Astrocyte (in vitro differentiated cells and primary cell): ENCODE measurements at regions not wholly inside any gene's neighbourhood (a gene's known extent, or its start where the extent isn't known, plus 50 kb on each side); places are given as distances from the start of the nearest gene placed in this dataset.

ENCODE experiments used
- DNase-seq: peaks from one replicate; pipeline ENCODE4 v3.0.0-alpha.2; 2010; ENCODE audit warnings: low read depth
- FAIRE-seq: peaks from 2 replicates; lab custom pipeline; 2011; peaks lifted over from hg19 to GRCh38; lab: Jason Lieb, UNC
- H2AFZ ChIP-seq: 2 replicates; pipeline ENCODE4 v1.6.0; 2012; ENCODE audit warnings: low read depth, low read length, inconsistent platforms
- H3K27ac ChIP-seq: 2 replicates; pipeline ENCODE4 v1.5.1; 2011; ENCODE audit warnings: low read depth, low read length, inconsistent platforms
- H3K27me3 ChIP-seq: 2 replicates; pipeline ENCODE4 v1.6.0; 2011; ENCODE audit warnings: low read length, inconsistent platforms; ENCODE audit not compliant: insufficient read depth
- H3K36me3 ChIP-seq: 2 replicates; pipeline ENCODE4 v1.5.1; 2011; ENCODE audit warnings: low read length, inconsistent platforms; ENCODE audit not compliant: insufficient read depth
- H3K4me1 ChIP-seq: 2 replicates; pipeline ENCODE4 v1.5.1; 2011; ENCODE audit warnings: low read length, inconsistent platforms; ENCODE audit not compliant: insufficient read depth
- H3K4me2 ChIP-seq: 2 replicates; pipeline ENCODE4 v1.6.0; 2012; ENCODE audit warnings: low read length, inconsistent platforms
- H3K4me3 ChIP-seq: 2 replicates; pipeline ENCODE4 v1.5.1; 2011; ENCODE audit warnings: low read depth, mild to moderate bottlenecking, low read length, inconsistent platforms; ENCODE audit not compliant: insufficient read depth
- H3K79me2 ChIP-seq: 2 replicates; pipeline ENCODE4 v1.6.0; 2012; ENCODE audit warnings: mild to moderate bottlenecking, low read length, inconsistent platforms; ENCODE audit not compliant: insufficient read depth
- H3K9ac ChIP-seq: 2 replicates; pipeline ENCODE4 v1.6.0; 2012; ENCODE audit warnings: mild to moderate bottlenecking, low read length, inconsistent platforms
- H3K9me3 ChIP-seq: 2 replicates; pipeline ENCODE4 v1.5.1; 2012; ENCODE audit warnings: low read depth, mild to moderate bottlenecking, low read length, inconsistent platforms; ENCODE audit not compliant: insufficient read depth
- H4K20me1 ChIP-seq: 2 replicates; pipeline ENCODE4 v1.6.0; 2012; ENCODE audit warnings: low read length, inconsistent platforms; ENCODE audit not compliant: insufficient read depth
- H3K27ac Mint-ChIP-seq: one replicate; pipeline ENCODE4 v1.8.0; 2021; ENCODE audit warnings: mild to moderate bottlenecking, mixed read lengths; ENCODE audit not compliant: unreplicated experiment
- H3K27me3 Mint-ChIP-seq: one replicate; pipeline ENCODE4 v1.8.0; 2021; ENCODE audit warnings: low read depth, mixed read lengths; ENCODE audit not compliant: unreplicated experiment
- H3K36me3 Mint-ChIP-seq: one replicate; pipeline ENCODE4 v1.8.0; 2021; ENCODE audit warnings: low read depth, mixed read lengths; ENCODE audit not compliant: unreplicated experiment
- H3K4me1 Mint-ChIP-seq: one replicate; pipeline ENCODE4 v1.8.0; 2021; ENCODE audit warnings: low read depth, mixed read lengths; ENCODE audit not compliant: unreplicated experiment
- H3K4me3 Mint-ChIP-seq: one replicate; pipeline ENCODE4 v1.8.0; 2021; ENCODE audit warnings: mild to moderate bottlenecking, moderate library complexity, mixed read lengths; ENCODE audit not compliant: unreplicated experiment
- H3K9me3 Mint-ChIP-seq: one replicate; pipeline ENCODE4 v1.8.0; 2021; ENCODE audit warnings: mild to moderate bottlenecking, mixed read lengths; ENCODE audit not compliant: unreplicated experiment
- CTCF ChIP-seq: IDR thresholded peaks from 2 replicates; pipeline ENCODE4 v1.5.1; 2011; ENCODE audit warnings: low read depth, mild to moderate bottlenecking, inconsistent platforms, low read length, moderate library complexity; ENCODE audit not compliant: insufficient read depth
- EZH2 ChIP-seq: IDR thresholded peaks from 2 replicates; pipeline ENCODE4 v1.6.1; 2012; ENCODE audit warnings: mild to moderate bottlenecking, low read length, inconsistent platforms; ENCODE audit not compliant: insufficient read depth

DNA sequence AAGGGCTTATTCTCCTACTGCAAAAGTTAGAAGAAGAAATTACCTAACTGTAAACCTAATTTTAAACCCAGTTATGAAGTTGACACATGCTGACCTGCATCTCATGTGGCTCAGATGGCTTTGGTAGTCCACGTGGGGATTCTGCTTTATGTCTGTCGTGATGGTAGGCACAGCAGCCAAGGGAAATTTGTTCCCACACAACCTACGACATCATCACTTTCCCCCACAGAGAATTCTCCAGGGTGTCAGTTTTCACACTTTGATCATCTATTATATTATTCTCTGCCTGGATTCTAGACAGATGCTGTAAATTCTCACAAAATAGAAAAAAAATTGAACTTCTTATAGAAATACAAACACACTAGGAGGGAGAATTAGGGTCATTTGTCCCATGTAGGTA, 70.6 kb downstream of the PTHLH start:
- H3K36me3 ChIP-seq, result no peaks in the 10 kb centered on the region
- DNase-seq, result peak; percentile 56
- no peaks in the 10 kb centered on the region for H4K20me1 ChIP-seq
- H3K4me1 ChIP-seq, result peaks cover 7% of the 10 kb centered on the region
- peaks cover 4% of the 10 kb centered on the region for H3K9me3 ChIP-seq
- H3K27ac ChIP-seq, result no peak overlapping the region
- TF ChIP-seq CTCF (no peak), EZH2 (no peak)
- Mint-ChIP-seq H3K27ac (peak overlapping the region; percentile 91), H3K9me3 (no peaks in the 10 kb centered on the region), H3K36me3 (no peaks in the 10 kb centered on the region), H3K4me3 (no peak overlapping the region), H3K27me3 (no peaks in the 10 kb centered on the region), H3K4me1 (peaks cover 67% of the 10 kb centered on the region)
- H3K4me2 ChIP-seq, result no peak overlapping the region
- no peak overlapping the region for H3K9ac ChIP-seq
- H3K79me2 ChIP-seq, result no peaks in the 10 kb centered on the region
- H2AFZ ChIP-seq, result no peak overlapping the region
- no peaks in the 10 kb centered on the region for H3K27me3 ChIP-seq
- no peak for FAIRE-seq
- H3K4me3 ChIP-seq, result no peak overlapping the region

DNA sequence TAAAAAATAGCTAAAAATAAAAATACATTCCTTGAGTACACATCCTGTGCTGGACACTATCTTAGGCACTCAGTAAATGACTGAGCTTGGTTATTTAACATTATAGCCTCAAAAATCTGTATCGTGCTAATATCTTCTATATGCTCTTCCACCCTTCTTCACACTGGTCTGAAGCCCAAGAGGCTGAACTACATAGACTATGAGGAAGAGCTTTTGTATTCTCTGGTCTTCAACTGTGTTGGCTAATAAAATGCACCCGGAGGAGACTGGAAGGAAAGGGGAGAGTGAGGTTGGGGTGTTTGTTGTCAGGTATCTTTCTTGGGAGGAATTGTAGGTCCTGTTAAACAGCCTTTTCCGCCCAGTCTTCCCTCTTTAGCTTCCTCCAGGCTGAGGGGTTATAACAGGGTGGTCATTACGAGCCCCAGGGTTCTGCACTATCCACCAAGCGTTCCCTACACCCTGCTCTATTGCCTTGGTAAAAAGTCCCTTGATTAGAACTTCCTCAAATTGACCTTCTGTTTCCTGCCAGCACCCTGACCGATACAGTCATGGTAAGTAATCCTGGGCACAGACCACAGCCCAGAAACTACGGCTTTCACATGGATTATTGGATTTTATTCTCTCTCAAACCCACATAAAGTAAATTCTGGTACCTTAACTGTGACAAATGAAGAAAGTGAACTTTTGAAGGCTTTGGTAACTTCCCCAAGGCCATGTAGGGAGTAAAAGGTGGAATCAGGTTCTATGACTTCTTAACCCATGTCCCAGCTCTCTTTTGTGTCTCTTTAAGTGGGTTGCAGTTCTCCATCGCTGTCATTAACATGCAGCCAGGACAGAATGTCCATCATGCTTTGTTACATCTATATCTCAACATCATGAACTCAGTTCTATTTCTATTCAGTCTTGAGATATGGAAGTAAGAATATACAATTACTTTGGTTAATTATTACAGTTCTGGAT, 71.3 kb downstream of the PTHLH start:
- no peak for FAIRE-seq
- Histone ChIP-seq H3K4me2 (no peak overlapping the region), H3K4me3 (no peak overlapping the region), H4K20me1 (no peaks in the 10 kb centered on the region), H3K79me2 (no peaks in the 10 kb centered on the region), H3K4me1 (peaks cover 7% of the 10 kb centered on the region), H3K9ac (no peak overlapping the region), H2AFZ (no peak overlapping the region), H3K36me3 (no peaks in the 10 kb centered on the region), H3K27me3 (no peaks in the 10 kb centered on the region), H3K9me3 (peaks cover 3% of the 10 kb centered on the region), H3K27ac (no peak overlapping the region)
- Mint-ChIP-seq H3K27me3 (no peaks in the 10 kb centered on the region), H3K4me1 (peaks cover 59% of the 10 kb centered on the region), H3K27ac (peak overlapping the region; percentile 91), H3K36me3 (no peaks in the 10 kb centered on the region), H3K4me3 (no peak overlapping the region), H3K9me3 (no peaks in the 10 kb centered on the region)
- TF ChIP-seq CTCF, result no peak
- no peak for TF ChIP-seq EZH2
- no peak for DNase-seq
